ENCODE measurements at regions not wholly inside any gene's neighbourhood (a gene's known extent, or its start where the extent isn't known, plus 50 kb on each side); places are given as distances from the start of the nearest gene placed in this dataset.

- no peak for DNase-seq
Measured at GRCh38 chr3:135878501-135878900, 87.0 kb upstream of the PPP2R3A start.

GRCh38 chr3:135885885-135886284 lies 79.6 kb upstream of the PPP2R3A start:
- no peak for DNase-seq

- no peak for DNase-seq
Measured at GRCh38 chr3:135887220-135887619, 78.3 kb upstream of the PPP2R3A start.

GRCh38 chr3:135889443-135889842 lies 76.1 kb upstream of the PPP2R3A start:
- DNase-seq = no peak

GRCh38 chr3:135891121-135891520 lies 74.4 kb upstream of the PPP2R3A start:
- DNase-seq = no peak

GRCh38 chr3:135895106-135895733 lies 70.3 kb upstream of the PPP2R3A start:
- DNase-seq = peak; percentile 78

- no peak for DNase-seq
Measured at GRCh38 chr3:135895734-135896121, 69.8 kb upstream of the PPP2R3A start.

GRCh38 chr3:135896613-135897012 lies 68.9 kb upstream of the PPP2R3A start:
- no peak for DNase-seq

- no peak for DNase-seq
Measured at GRCh38 chr3:135897715-135898114, 67.8 kb upstream of the PPP2R3A start.

- no peak for DNase-seq
Measured at GRCh38 chr3:135898774-135899173, 66.8 kb upstream of the PPP2R3A start.

- DNase-seq = no peak
Measured at GRCh38 chr3:135905058-135905724, 60.3 kb upstream of the PPP2R3A start.

GRCh38 chr3:135907422-135908165 lies 57.9 kb upstream of the PPP2R3A start:
- DNase-seq = no peak

GRCh38 chr3:135908225-135908624 lies 57.3 kb upstream of the PPP2R3A start:
- no peak for DNase-seq

GRCh38 chr3:135908737-135909136 lies 56.8 kb upstream of the PPP2R3A start:
- DNase-seq = no peak

GRCh38 chr3:135911110-135911509 lies 54.4 kb upstream of the PPP2R3A start:
- no peak for DNase-seq

GRCh38 chr3:135915206-135915605 lies 50.3 kb upstream of the PPP2R3A start:
- no peak for DNase-seq

Measured in NCI-H1694 treated with DMSO at 0.1 percent for 48 hours (cell line).